ENCODE measurements at regions not wholly inside any gene's neighbourhood (a gene's known extent, or its start where the extent isn't known, plus 50 kb on each side); places are given as distances from the start of the nearest gene placed in this dataset.

- no peak for TF ChIP-seq CTCF (IDR thresholded peaks at IDR 0.05; ENCODE audit: control insufficient read depth, extremely low read depth, insufficient read depth)
- DNase-seq (ENCODE audit: low read depth), result no peak
- H3K4me3 ChIP-seq (ENCODE audit: low read depth, low read length), result no peak overlapping the region
Observed at GRCh38 chr9:81373294-81373693, 316.1 kb downstream of the TLE1 start.

- no peak for TF ChIP-seq CTCF (IDR thresholded peaks at IDR 0.05; ENCODE audit: control insufficient read depth, extremely low read depth, insufficient read depth)
- peak; percentile 64 for DNase-seq (ENCODE audit: low read depth)
- no peak overlapping the region for H3K4me3 ChIP-seq (ENCODE audit: low read depth, low read length)
Observed at GRCh38 chr9:81372628-81373191, 316.6 kb downstream of the TLE1 start.

GRCh38 chr9:81371824-81372223, 317.5 kb downstream of the TLE1 start:
- TF ChIP-seq CTCF (IDR thresholded peaks at IDR 0.05; ENCODE audit: control insufficient read depth, extremely low read depth, insufficient read depth), result no peak
- DNase-seq (ENCODE audit: low read depth), result peak; percentile 69

GRCh38 chr9:81370650-81371049, 318.7 kb downstream of the TLE1 start:
- no peak for DNase-seq (ENCODE audit: low read depth)
- H3K4me3 ChIP-seq (ENCODE audit: low read depth, low read length), result no peak overlapping the region
- no peak for TF ChIP-seq CTCF (IDR thresholded peaks at IDR 0.05; ENCODE audit: control insufficient read depth, extremely low read depth, insufficient read depth)

More at GRCh38 chr9:81371824-81372223, 317.5 kb downstream of the TLE1 start:
- H3K4me3 ChIP-seq (ENCODE audit: low read depth, low read length), result no peak overlapping the region

GRCh38 chr9:81370096-81370495, 319.3 kb downstream of the TLE1 start:
- no peak for DNase-seq (ENCODE audit: low read depth)
- no peak overlapping the region for H3K4me3 ChIP-seq (ENCODE audit: low read depth, low read length)
- TF ChIP-seq CTCF (IDR thresholded peaks at IDR 0.05; ENCODE audit: control insufficient read depth, extremely low read depth, insufficient read depth), result no peak

- no peak for TF ChIP-seq CTCF (IDR thresholded peaks at IDR 0.05; ENCODE audit: control insufficient read depth, extremely low read depth, insufficient read depth)
- no peak for DNase-seq (ENCODE audit: low read depth)
- no peak overlapping the region for H3K4me3 ChIP-seq (ENCODE audit: low read depth, low read length)
Observed at GRCh38 chr9:81369121-81369520, 320.2 kb downstream of the TLE1 start.

- no peak for DNase-seq (ENCODE audit: low read depth)
- no peak for TF ChIP-seq CTCF (IDR thresholded peaks at IDR 0.05; ENCODE audit: control insufficient read depth, extremely low read depth, insufficient read depth)
- H3K4me3 ChIP-seq (ENCODE audit: low read depth, low read length), result no peak overlapping the region
Observed at GRCh38 chr9:81363916-81364480, 325.3 kb downstream of the TLE1 start.
